ENCODE measurements at regions not wholly inside any gene's neighbourhood (a gene's known extent, or its start where the extent isn't known, plus 50 kb on each side); places are given as distances from the start of the nearest gene placed in this dataset.

DNA sequence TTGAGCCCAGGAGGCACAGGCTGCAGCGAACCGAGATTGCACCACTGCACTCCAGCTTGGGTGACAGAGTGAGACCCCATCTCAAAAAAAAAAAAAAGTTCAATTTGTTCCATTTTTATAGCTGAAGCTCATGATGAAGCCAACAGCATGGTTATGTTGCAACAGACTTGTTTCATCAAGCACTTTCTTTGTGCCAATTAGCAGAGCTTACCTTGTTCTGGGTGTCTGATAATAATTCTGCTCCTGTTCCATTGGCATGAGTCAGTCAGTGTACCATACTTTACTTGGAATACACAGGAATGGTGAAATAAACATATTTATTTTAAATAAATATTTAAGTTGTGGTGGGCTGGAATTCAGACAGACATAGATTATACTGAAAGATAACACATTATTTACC is 100.8 kb upstream of the DAAM1 start:
- no peak overlapping the region for H3K23ac ChIP-seq (ENCODE audit: insufficient read length)
- CTCF ChIA-PET (ENCODE audit: partially characterized antibody), result interaction anchor here (0.8 to 1.0 kb wide), 3 partner anchors 10 to 503 kb away, joined by 3 to 4 read pairs (median 3); no protein-coding TSS in a partner anchor
- H3K4me3 ChIP-seq (ENCODE audit: extremely low read depth in 1 of 4, insufficient read depth in 2 of 4, low read depth in 3 of 4, low read length in 4 of 4), result no peak overlapping the region
- TF ChIP-seq, protein P1, sequence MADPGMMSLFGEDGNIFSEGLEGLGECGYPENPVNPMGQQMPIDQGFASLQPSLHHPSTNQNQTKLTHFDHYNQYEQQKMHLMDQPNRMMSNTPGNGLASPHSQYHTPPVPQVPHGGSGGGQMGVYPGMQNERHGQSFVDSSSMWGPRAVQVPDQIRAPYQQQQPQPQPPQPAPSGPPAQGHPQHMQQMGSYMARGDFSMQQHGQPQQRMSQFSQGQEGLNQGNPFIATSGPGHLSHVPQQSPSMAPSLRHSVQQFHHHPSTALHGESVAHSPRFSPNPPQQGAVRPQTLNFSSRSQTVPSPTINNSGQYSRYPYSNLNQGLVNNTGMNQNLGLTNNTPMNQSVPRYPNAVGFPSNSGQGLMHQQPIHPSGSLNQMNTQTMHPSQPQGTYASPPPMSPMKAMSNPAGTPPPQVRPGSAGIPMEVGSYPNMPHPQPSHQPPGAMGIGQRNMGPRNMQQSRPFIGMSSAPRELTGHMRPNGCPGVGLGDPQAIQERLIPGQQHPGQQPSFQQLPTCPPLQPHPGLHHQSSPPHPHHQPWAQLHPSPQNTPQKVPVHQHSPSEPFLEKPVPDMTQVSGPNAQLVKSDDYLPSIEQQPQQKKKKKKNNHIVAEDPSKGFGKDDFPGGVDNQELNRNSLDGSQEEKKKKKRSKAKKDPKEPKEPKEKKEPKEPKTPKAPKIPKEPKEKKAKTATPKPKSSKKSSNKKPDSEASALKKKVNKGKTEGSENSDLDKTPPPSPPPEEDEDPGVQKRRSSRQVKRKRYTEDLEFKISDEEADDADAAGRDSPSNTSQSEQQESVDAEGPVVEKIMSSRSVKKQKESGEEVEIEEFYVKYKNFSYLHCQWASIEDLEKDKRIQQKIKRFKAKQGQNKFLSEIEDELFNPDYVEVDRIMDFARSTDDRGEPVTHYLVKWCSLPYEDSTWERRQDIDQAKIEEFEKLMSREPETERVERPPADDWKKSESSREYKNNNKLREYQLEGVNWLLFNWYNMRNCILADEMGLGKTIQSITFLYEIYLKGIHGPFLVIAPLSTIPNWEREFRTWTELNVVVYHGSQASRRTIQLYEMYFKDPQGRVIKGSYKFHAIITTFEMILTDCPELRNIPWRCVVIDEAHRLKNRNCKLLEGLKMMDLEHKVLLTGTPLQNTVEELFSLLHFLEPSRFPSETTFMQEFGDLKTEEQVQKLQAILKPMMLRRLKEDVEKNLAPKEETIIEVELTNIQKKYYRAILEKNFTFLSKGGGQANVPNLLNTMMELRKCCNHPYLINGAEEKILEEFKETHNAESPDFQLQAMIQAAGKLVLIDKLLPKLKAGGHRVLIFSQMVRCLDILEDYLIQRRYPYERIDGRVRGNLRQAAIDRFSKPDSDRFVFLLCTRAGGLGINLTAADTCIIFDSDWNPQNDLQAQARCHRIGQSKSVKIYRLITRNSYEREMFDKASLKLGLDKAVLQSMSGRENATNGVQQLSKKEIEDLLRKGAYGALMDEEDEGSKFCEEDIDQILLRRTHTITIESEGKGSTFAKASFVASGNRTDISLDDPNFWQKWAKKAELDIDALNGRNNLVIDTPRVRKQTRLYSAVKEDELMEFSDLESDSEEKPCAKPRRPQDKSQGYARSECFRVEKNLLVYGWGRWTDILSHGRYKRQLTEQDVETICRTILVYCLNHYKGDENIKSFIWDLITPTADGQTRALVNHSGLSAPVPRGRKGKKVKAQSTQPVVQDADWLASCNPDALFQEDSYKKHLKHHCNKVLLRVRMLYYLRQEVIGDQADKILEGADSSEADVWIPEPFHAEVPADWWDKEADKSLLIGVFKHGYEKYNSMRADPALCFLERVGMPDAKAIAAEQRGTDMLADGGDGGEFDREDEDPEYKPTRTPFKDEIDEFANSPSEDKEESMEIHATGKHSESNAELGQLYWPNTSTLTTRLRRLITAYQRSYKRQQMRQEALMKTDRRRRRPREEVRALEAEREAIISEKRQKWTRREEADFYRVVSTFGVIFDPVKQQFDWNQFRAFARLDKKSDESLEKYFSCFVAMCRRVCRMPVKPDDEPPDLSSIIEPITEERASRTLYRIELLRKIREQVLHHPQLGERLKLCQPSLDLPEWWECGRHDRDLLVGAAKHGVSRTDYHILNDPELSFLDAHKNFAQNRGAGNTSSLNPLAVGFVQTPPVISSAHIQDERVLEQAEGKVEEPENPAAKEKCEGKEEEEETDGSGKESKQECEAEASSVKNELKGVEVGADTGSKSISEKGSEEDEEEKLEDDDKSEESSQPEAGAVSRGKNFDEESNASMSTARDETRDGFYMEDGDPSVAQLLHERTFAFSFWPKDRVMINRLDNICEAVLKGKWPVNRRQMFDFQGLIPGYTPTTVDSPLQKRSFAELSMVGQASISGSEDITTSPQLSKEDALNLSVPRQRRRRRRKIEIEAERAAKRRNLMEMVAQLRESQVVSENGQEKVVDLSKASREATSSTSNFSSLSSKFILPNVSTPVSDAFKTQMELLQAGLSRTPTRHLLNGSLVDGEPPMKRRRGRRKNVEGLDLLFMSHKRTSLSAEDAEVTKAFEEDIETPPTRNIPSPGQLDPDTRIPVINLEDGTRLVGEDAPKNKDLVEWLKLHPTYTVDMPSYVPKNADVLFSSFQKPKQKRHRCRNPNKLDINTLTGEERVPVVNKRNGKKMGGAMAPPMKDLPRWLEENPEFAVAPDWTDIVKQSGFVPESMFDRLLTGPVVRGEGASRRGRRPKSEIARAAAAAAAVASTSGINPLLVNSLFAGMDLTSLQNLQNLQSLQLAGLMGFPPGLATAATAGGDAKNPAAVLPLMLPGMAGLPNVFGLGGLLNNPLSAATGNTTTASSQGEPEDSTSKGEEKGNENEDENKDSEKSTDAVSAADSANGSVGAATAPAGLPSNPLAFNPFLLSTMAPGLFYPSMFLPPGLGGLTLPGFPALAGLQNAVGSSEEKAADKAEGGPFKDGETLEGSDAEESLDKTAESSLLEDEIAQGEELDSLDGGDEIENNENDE (IDR thresholded peaks at IDR 0.05; ENCODE audit: insufficient replicate concordance, low read length), result no peak

More for the DNA sequence above, 100.8 kb upstream of the DAAM1 start:
- Histone ChIP-seq H2AFZ (ENCODE audit: low read length) (no peak overlapping the region), H3K18ac (ENCODE audit: extremely low read depth, low read length) (no peak overlapping the region), H2BK15ac (ENCODE audit: low read length) (no peak overlapping the region), H4K5ac (ENCODE audit: insufficient read length, low read depth, low read length) (no peak overlapping the region), H3K36me3 (ENCODE audit: control insufficient read depth in 2 of 4, insufficient read depth in 4 of 4, low read length in 3 of 4) (no peaks in the 10 kb centered on the region), H3K4ac (replicated peaks; ENCODE audit: insufficient read length, low read depth, low read length) (no peak overlapping the region), H3K56ac (replicated peaks; ENCODE audit: insufficient read length, low read depth, low read length) (no peak overlapping the region), H2AK5ac (ENCODE audit: low read depth, low read length) (no peak overlapping the region), H3K4me1 (replicated peaks in 1 of 4; ENCODE audit: control insufficient read depth in 3 of 4, insufficient read depth in 4 of 4, low read length in 3 of 4) (no peaks in the 10 kb centered on the region), H3K27ac (ENCODE audit: low read depth, low read length) (no peak overlapping the region), H3K14ac (ENCODE audit: insufficient read length) (no peak overlapping the region), H4K20me1 (replicated peaks in 1 of 2; ENCODE audit: control insufficient read depth in 1 of 2, insufficient read depth in 2 of 2, low read length in 2 of 2) (no peaks in the 10 kb centered on the region), H3K79me1 (ENCODE audit: low read depth, low read length) (no peaks in the 10 kb centered on the region), H3K23me2 (ENCODE audit: low read depth, low read length) (no peaks in the 10 kb centered on the region), H3K4me2 (ENCODE audit: insufficient read depth in 1 of 2, low read depth in 2 of 2, low read length in 2 of 2) (no peak overlapping the region), H4K91ac (replicated peaks; ENCODE audit: insufficient read length, low read length) (no peak overlapping the region), H4K8ac (ENCODE audit: extremely low read depth, insufficient read depth, low read length) (no peak overlapping the region), H2BK120ac (replicated peaks; ENCODE audit: low read depth, low read length) (no peak overlapping the region), H3K9ac (replicated peaks in 1 of 4; ENCODE audit: extremely low read depth in 1 of 4, low read depth in 3 of 4, low read length in 3 of 4) (no peak overlapping the region), H2BK12ac (ENCODE audit: low read depth, low read length) (no peak overlapping the region), H3K9me3 (ENCODE audit: insufficient read depth in 2 of 2, low read depth in 1 of 2, low read length in 1 of 2) (no peaks in the 10 kb centered on the region), H2BK20ac (ENCODE audit: low read length) (no peak overlapping the region), H3K79me2 (ENCODE audit: control insufficient read depth in 1 of 2, insufficient read depth in 2 of 2, low read length in 2 of 2) (no peaks in the 10 kb centered on the region), H3K27me3 (replicated peaks in 1 of 4; ENCODE audit: control insufficient read depth in 3 of 4, extremely low read depth in 1 of 4, insufficient read depth in 3 of 4, low read length in 3 of 4) (peaks cover 0 to 1% (median 0%) of the 10 kb centered on the region in 4 experiments; a peak in 1 of 7 replicates), H2BK5ac (ENCODE audit: low read depth, low read length) (no peak overlapping the region)
- POLR2A ChIA-PET (ENCODE audit: partially characterized antibody), result no interaction called here
- no peak for FAIRE-seq
- DNase-seq (ENCODE audit: low read depth in 1 of 2, low spot score in 2 of 2), result no peak
- 84% methylated on average over 2 of the region's 2 CpGs; no CpG with 5 or more reads in 1 of the 2 experiments for WGBS, 2 experiments (ENCODE audit: extremely low coverage in 1 of 2, insufficient coverage in 1 of 2, insufficient read length in 1 of 2, insufficient replicate concordance in 2 of 2, low coverage in 1 of 2, low lambda C conversion rate in 2 of 2, missing lambda C conversion rate in 1 of 2)
